ENCODE measurements at regions not wholly inside any gene's neighbourhood (a gene's known extent, or its start where the extent isn't known, plus 50 kb on each side); places are given as distances from the start of the nearest gene placed in this dataset.
"Not testable (repeated sequence)": the region's sequence is repeated elsewhere in the genome, so short reads cannot be mapped to it uniquely, and the experiment has no call there.

GRCh38 chr14:43031598-43031997, 1424.9 kb downstream of the LRFN5 start:
- no peak for DNase-seq

- no peak for DNase-seq
These were observed 1415.6 kb downstream of the LRFN5 start for GRCh38 chr14:43022094-43022800.

- DNase-seq: no peak
These were observed 1413.2 kb downstream of the LRFN5 start for GRCh38 chr14:43019826-43020225.

GRCh38 chr14:43014338-43014737, 1407.7 kb downstream of the LRFN5 start:
- DNase-seq: no peak

- DNase-seq: no peak
These were observed 1406.1 kb downstream of the LRFN5 start for GRCh38 chr14:43012817-43013216.

GRCh38 chr14:43005807-43006206, 1399.1 kb downstream of the LRFN5 start:
- DNase-seq: no peak

GRCh38 chr14:43003845-43004244, 1397.2 kb downstream of the LRFN5 start:
- DNase-seq: no peak

- DNase-seq: no peak
These were observed 1395.1 kb downstream of the LRFN5 start for GRCh38 chr14:43001731-43002130.

GRCh38 chr14:42994051-42994736, 1387.5 kb downstream of the LRFN5 start:
- no peak for DNase-seq

- no peak for DNase-seq
These were observed 1386.3 kb downstream of the LRFN5 start for GRCh38 chr14:42992930-42993329.

GRCh38 chr14:42980419-42980818, 1373.7 kb downstream of the LRFN5 start:
- no peak for DNase-seq

- DNase-seq: not testable (repeated sequence)
These were observed 1366.5 kb downstream of the LRFN5 start for GRCh38 chr14:42973171-42973570.

- no peak for DNase-seq
These were observed 1358.8 kb downstream of the LRFN5 start for GRCh38 chr14:42965512-42965911.

- DNase-seq: no peak
These were observed 1354.8 kb downstream of the LRFN5 start for GRCh38 chr14:42961509-42961908.

- no peak for DNase-seq
These were observed 1343.7 kb downstream of the LRFN5 start for GRCh38 chr14:42950363-42950762.

GRCh38 chr14:42947991-42948390, 1341.3 kb downstream of the LRFN5 start:
- no peak for DNase-seq

- no peak for DNase-seq
These were observed 1337.6 kb downstream of the LRFN5 start for GRCh38 chr14:42944284-42944683.

GRCh38 chr14:42931308-42931707, 1324.6 kb downstream of the LRFN5 start:
- no peak for DNase-seq

- DNase-seq: peak; percentile 30
These were observed 1323.3 kb downstream of the LRFN5 start for GRCh38 chr14:42929806-42930480.

- no peak for DNase-seq
These were observed 1320.6 kb downstream of the LRFN5 start for GRCh38 chr14:42927313-42927712.

- DNase-seq: no peak
These were observed 1315.2 kb downstream of the LRFN5 start for GRCh38 chr14:42921901-42922300.

- no peak for DNase-seq
These were observed 1311.9 kb downstream of the LRFN5 start for GRCh38 chr14:42918615-42919014.

- no peak for DNase-seq
These were observed 1305.0 kb downstream of the LRFN5 start for GRCh38 chr14:42911642-42912041.

GRCh38 chr14:42909659-42910058, 1303.0 kb downstream of the LRFN5 start:
- DNase-seq: no peak

All from right kidney (tissue), 1 donor.